Hepatocyte (in vitro differentiated cells): ENCODE measurements at regions not wholly inside any gene's neighbourhood (a gene's known extent, or its start where the extent isn't known, plus 50 kb on each side); places are given as distances from the start of the nearest gene placed in this dataset.

Source experiments
- EZH2 ChIP-seq: fragments of 200-600 bp; sonication (generic); IDR thresholded peaks from 2 replicates; pipeline ENCODE4 v1.6.1; 2016; ENCODE audit warnings: antibody characterized with exemption, mild to moderate bottlenecking, borderline replicate concordance
- EZH2phosphoT487 ChIP-seq: fragments of 200-600 bp; sonication (generic); IDR thresholded peaks from one replicate; pipeline ENCODE4 v1.6.1; 2018; ENCODE audit warnings: antibody characterized with exemption, mild to moderate bottlenecking, low read depth, moderate library complexity; ENCODE audit not compliant: unreplicated experiment, severe bottlenecking
- TF ChIP-seq, protein P1 (sequence below): fragments of 200-600 bp; sonication (generic); IDR thresholded peaks from 2 replicates; pipeline ENCODE4 v1.5.1; 2016; ENCODE audit warnings: antibody characterized with exemption, mild to moderate bottlenecking; ENCODE audit not compliant: poor library complexity

GRCh38 chr7:47188653-47189315, 393.1 kb downstream of the TNS3 start:
- TF ChIP-seq EZH2phosphoT487 (no peak), EZH2 (no peak)
- TF ChIP-seq, protein P1, sequence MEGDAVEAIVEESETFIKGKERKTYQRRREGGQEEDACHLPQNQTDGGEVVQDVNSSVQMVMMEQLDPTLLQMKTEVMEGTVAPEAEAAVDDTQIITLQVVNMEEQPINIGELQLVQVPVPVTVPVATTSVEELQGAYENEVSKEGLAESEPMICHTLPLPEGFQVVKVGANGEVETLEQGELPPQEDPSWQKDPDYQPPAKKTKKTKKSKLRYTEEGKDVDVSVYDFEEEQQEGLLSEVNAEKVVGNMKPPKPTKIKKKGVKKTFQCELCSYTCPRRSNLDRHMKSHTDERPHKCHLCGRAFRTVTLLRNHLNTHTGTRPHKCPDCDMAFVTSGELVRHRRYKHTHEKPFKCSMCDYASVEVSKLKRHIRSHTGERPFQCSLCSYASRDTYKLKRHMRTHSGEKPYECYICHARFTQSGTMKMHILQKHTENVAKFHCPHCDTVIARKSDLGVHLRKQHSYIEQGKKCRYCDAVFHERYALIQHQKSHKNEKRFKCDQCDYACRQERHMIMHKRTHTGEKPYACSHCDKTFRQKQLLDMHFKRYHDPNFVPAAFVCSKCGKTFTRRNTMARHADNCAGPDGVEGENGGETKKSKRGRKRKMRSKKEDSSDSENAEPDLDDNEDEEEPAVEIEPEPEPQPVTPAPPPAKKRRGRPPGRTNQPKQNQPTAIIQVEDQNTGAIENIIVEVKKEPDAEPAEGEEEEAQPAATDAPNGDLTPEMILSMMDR: no peak
